ENCODE measurements at regions not wholly inside any gene's neighbourhood (a gene's known extent, or its start where the extent isn't known, plus 50 kb on each side); places are given as distances from the start of the nearest gene placed in this dataset.

DNA sequence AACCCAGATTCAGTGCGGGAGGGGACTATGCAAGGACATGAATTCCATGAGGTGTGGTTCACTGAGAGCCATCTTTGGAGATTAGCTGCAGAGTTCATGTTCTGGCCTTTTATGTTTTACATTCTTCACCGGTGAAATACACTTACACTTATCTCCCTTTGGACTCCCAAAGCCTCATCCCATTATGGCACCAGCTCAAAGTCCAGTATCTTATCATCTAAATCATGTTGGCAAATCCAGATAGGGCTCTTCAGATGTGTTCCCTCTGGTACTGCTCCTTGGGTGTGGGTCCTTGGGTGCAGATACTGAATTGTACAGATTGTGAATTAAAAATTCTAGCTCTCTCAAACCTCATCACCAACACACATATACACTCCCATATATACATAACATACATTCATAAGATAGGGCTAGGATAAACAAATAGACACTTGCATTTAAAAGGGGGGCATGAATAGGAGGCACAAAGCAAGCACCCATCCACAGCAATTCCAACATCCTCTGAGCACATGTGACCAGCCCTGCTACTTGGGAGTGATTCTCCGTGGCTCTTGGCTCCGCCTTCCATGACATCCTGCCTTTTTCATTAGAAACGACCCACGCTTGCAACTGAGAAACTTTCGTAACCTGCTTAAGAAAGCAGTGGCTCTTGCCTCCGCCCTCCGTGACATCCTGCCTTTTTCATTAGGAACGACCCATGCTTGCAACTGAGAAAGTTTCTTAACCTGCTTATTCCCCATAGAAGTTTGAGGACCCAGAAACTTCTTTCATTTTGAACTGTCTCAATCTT, 53.6 kb upstream of the LRRC1 start:
- TF ChIP-seq EZH2 (IDR thresholded peaks at IDR 0.05; ENCODE audit: insufficient read depth, poor library complexity, severe bottlenecking) = no peak
- no peak for TF ChIP-seq EZH2phosphoT487 (IDR thresholded peaks at IDR 0.05; ENCODE audit: insufficient read depth, low read depth)
